ENCODE measurements at regions not wholly inside any gene's neighbourhood (a gene's known extent, or its start where the extent isn't known, plus 50 kb on each side); places are given as distances from the start of the nearest gene placed in this dataset.
"Not testable (repeated sequence)": the region's sequence is repeated elsewhere in the genome, so short reads cannot be mapped to it uniquely, and the experiment has no call there.

DNA sequence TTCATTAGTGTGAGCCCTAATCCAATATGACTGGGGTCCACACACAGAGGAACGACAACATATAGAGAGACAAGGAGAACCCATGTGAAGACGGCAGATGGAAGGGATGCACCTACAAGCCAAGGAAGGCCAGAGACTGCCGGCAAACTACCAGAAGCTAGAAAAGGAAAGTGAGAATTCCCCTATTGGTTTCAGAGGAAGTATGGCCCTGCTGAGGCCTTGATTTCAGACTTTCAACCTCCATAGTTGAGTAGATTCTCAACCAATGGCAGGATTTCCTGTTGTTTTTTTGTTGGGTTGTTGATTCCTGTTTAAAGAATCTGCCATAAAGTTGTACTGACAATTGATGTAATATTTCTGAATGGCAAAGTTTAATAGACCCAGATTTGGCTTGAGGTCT, 241.5 kb downstream of the SATB2 start:
- no peak for DNase-seq (ENCODE audit: low read depth, low spot score)

DNA sequence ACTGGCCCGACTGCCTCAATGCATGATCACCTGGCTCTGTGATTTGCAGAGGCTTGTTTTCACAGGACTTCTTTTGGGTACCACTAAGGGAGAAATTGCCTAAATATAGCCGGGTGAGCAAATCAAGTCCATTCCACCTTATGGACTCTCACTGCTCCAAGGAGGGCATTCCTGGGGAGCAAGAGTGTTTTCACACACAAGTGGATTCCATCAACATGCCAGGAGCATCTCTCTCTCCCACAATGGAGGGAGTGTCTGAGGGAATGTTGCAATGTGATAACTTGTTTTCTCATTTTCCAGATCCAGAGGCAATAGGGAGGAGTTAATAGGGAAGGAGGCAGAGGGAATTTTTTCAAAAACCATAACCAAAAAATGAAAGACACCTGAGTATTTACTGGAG, 250.7 kb downstream of the SATB2 start:
- DNase-seq (ENCODE audit: low read depth, low spot score) = no peak

DNA sequence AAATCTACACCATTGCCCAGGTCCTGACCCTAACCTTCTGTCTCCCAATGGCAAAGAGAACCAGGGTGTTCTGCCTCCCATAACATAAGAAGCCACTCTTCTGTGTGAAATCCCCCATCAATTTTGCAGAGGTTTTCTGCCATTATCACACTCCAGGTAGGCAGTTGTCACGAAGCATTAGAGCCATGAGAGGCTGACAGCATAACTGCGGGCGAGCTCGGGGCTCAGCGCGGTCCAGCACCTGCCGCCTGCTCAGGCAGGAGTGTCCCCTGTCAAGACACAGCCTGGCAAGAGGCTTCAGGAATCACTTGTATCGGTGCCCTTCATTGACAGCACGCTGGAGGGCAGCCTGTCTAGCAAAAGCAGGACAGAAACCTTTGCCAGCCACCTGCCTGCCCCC, 251.2 kb downstream of the SATB2 start:
- DNase-seq (ENCODE audit: low read depth, low spot score) = no peak

DNA sequence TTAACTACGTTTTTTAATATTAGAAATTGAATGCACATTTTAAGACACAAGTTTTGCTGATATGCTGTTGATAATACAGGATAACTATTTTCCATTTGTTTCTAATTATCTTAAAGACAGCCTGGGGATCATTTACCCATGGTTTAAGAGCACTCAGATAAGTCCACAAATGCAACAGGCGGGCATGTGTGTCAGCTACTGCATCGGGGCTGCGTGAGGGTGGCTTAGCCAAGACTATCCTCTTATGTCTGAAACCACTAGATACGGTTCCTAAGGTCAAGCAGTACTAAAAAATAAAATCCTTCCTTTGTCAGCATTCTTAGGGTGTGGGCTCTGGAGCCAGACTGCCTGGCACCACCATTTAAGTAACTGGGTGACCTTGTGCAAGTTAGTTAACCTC, 254.8 kb downstream of the SATB2 start:
- no peak for DNase-seq (ENCODE audit: low read depth, low spot score)

DNA sequence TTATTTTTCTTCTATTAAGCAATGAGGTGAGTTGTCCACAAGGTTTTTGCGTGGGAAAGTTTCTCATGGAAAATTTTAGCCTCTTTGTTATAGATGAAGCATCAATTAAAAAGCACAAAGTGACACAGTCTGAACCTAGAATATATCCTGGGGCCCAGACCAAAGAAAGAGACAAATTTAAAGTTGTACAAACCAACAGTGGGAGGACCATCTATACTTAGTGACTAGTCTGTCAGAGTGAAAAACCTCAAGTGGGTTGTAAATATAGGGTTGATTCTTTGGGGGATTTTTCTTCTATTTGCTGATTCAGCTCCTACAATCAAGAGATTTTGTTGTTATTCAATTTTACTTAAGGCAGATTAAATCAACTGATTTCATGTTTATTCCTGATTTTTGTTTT, 256.2 kb downstream of the SATB2 start:
- no peak for DNase-seq (ENCODE audit: low read depth, low spot score)

DNA sequence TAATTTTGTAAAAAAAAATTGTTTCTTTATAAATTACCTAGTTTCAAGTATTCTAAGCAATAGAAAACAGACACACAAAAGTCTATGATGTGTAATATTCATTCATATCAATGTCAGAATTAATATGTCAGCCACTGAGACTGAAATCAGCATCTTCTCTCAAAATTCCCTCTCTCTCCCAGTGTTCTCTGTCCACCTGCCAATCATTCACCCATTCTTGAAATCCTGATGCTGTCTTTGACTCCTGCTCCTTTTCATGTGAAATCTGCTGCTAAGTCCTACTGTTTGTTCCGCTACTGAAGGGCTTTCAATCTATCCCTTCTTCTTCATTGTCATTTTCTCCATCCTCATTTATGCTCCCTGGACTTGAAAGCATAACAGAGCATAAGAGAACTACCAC, 257.9 kb downstream of the SATB2 start:
- DNase-seq (ENCODE audit: low read depth, low spot score) = no peak

DNA sequence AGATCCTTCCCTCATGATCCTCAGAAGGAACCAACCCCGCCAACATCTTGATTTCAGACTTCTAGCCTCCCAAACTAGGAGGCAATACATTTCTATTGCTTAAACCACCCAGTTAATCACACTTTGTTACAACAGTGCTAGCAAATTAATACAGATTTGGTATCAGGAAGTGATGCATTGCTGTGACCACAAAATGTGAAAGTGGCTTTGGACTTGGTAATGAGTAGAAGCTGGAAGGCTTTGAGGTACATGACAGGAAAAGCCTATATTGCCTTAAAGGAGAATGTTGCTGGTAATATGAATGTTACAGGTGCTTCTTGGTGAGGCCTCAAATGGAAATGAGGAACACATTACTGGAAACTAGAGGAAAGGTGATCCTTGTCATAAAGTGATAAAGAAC, 260.3 kb downstream of the SATB2 start:
- no peak for DNase-seq (ENCODE audit: low read depth, low spot score)

DNA sequence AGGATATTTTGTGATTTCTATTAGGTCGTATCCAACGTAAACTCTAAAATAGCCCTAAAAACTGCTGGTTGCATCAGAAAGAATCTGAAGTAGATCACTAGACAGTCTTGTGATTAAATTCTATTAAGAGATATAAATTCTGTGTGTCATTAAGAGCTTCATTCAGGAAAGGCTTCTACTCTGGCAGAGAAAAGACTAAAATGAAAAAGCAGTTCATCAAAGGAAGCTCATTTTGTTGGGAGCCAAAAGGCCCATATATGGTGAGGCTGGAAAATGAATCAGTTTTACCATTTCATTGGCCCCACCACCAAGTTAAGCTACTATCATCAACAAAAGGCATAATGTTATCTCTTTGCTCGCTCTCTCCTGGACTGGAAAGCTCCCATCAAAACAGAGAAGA, 261.1 kb downstream of the SATB2 start:
- DNase-seq (ENCODE audit: low read depth, low spot score) = no peak

DNA sequence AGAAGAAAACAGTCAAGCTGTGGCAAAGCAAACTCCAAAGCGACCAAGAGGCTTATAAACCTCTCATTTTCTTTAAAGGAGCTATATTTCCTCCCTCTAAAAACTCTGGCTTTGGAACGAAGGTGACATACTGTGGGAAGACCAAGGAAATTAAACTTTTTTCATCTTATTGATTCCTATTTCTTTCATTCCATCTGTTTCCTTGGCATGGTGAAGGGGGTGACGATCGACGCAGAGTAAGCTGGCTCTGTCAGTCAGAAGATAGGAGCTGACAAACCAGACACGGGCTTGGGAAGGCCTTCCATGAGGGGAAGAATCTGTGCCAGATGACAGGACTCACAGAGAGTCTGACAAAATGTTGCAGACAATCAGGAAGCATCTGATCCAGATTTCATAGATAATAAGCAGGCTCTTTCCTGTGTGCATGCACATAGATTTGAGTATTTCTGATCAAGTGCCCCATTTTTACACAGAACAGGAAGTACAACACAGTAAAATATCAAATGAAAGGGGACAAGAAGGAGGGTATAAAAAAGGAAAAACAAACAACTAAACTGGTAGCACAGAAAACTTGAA, 261.7 kb downstream of the SATB2 start:
- DNase-seq (ENCODE audit: low read depth, low spot score) = no peak

DNA sequence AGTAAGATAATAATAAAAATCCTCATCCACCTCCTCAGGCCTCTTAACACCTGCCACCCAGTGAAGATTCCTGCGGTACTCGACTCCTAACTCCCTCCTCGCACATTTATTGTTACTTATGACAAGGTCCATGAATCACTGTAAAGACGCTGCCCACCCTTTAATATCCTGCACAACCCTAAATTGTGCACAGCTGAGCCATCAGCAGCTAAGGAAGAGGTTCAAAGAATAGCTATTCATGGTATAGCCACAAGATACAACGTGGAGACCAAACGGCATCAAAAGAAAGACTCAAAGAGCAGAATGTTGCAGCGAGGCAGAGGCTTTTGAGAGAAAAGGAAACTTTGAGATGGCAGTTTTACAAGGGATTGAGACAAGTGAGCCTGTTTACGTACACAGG, 266.3 kb downstream of the SATB2 start:
- no peak for DNase-seq (ENCODE audit: low read depth, low spot score)

DNA sequence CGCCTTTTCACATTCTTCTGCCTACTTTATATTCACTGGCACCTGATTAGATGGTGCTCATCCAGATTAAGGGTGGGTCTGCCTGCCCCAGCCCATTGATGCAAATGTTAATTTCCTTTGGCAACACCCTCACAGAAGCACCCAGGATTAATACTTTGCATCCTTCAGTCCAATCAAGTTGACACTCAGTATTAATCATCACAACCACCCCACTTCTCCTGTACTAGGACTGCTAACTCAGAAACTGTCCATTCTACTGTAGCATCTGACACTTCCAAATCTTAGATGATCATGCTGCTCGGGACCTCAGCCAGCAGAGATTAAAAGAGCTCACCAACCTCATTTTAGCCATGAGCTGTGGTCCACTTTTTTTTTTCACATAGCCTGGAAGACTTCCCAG, 268.5 kb downstream of the SATB2 start:
- DNase-seq (ENCODE audit: low read depth, low spot score) = no peak

DNA sequence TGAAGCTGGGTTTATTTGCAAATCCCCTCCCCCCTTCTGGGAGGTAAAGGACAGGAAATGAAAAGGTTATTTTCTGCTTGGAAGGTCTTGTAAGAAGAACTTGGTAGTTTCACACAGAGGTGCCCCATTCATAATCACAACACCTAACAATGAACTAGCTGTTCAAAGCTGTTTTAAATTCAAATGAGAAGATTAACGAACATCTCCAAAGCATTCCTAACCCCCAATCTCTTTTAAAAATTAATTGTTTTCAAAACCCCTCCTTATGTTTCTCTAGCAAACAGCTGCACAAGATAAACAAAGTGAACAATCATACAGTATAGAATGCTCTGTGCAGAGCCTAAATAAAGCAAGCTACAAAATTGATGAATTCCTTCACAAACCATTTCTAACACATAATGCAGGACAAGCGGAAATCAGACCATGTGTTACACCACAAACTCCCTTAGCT, 271.4 kb downstream of the SATB2 start:
- DNase-seq (ENCODE audit: low read depth, low spot score) = peak; percentile 57

DNA sequence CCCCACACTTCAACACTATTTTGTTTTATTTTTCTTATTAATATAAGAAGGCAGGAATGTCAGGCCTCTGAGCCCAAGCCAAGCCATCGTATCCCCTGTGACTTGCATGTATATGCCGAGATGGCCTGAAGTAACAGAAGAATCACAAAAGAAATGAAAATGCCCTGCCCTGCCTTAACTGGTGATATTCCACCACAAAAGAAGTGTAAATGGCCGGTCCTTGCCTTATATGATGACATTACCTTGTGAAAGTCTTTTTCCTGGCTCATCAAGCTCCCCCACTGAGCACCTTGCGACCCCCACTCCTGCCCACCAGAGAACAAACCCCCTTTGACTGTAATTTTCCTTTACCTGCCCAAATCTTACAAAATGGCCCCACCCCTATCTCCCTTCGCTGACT, 272.6 kb downstream of the SATB2 start:
- not testable (repeated sequence) for DNase-seq (ENCODE audit: low read depth, low spot score)

DNA sequence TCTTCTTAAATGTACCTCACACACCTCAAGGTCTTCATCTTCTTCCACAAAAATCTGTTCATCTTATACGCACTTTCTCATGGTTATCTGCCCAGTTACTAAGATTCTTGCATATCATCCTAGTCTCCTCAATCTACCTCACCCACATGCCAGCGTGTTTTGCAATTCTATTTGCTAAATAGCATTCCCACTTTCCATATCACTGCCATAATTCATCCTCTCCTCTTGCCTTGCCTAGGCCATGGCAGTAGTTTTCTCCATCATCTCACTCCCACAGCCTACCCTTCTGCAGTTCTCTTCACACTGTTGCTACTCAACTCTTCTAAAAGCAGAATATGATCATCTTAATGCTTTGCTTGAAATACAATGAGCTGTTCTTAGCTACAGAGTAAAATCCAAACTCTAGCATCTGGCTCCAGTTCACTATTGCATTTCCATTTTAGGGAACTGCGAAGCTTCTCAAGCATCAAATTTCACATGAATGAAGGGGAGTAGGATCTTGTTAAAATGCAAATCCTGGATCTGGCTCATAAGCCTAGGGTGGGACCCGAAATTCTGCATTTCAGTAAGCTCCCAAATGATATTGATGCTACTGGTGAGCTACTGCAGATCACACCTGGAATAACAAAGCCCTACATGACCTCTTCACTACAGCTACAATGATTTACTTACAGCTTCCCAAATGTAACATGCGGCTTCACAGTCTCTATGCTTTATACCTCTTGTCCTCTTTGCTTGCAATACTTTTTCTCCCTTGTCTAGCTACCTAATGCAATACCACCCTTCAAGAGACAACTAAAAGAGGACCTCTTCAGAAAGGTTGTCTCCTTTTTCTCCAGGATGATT, 293.9 kb downstream of the SATB2 start:
- no peak for DNase-seq (ENCODE audit: low read depth, low spot score)

DNA sequence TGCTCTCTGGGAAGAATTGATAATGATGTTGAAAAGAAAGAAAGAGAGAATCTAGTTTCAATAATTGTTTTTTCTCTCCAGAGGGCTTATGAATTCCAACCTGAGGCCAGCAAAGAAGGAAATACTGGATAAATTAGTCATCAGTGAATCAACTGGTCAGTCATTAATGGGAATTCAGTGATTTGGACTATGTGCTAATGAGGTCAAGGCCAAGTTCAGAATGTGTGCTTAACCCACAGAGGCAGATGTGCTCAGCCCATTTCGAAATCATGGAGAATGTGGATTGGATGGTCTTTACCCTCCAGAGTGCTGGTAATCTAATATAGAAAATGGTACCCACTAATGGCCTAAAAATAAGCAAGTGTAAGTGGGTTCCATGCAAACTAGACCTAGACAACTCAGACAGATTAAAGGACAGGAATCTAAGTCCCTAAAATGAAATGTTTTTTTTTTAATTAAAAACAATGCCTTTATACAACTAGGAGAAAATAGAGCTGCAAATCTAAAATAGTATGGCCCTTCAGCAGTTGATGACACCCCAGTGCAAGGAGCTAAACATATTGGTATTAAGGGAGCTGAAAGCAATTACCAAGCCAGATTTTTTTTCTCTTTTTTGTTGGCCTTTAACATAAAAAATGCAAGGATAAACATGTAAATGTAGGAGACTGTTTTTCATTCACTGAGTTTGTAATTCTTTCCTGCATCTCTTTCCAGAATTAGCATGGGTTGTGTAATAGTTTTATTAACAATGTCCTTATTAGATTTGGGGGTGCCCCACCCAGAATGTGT, 296.9 kb downstream of the SATB2 start:
- DNase-seq (ENCODE audit: low read depth, low spot score) = no peak

DNA sequence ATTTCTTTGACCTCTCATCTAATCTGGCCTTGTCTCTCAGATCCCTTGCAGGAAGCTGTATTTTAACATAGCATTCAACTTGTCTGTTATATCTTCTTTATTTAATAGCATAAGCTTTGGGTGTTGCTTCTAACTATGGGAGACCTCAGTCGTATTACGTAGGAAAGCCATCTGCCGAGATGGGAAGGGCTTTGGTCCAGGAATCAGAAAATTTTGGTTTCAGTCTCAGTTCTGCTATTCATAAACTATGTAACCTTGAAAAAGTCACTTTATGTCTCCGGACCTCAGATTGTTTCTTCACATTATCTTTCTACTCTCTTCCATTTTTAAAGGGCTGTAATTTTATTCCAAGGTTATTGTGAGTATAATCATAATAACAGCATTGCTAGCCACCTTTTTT, 297.7 kb downstream of the SATB2 start:
- DNase-seq (ENCODE audit: low read depth, low spot score) = no peak

DNA sequence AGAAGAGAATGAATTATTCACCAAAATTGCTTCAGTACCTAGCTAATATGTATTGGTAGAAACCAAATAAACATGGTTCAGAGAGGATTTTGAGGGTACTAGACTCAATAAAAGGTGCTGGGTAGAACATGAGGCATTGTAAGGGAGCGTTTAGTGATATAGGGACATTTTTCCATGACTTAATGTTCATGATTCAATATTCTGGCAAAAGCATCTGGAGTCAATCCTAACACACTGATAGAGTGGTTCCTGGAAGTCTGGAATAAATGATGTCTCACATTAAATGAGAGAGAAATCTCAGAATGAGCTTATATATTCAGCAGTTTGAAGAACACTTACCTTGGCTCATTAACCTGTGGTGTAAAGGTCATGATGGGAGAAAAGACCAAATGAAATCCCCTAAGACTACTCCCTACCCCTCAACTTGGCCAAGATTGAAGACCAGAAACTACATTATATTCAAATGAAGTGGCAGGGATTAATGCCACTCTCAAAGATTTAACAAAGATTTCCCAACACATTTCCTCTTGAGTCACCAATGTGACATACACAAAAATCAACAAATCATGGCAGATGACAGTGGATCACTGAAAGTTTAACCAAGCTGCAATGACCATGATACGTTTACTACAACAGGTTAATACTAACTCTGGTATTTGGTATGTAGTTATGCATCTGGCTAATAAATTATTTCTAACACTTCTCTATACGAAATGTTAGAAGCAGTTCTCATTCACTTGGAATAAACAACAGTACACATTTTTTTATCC, 309.5 kb downstream of the SATB2 start:
- no peak for DNase-seq (ENCODE audit: low read depth, low spot score)

DNA sequence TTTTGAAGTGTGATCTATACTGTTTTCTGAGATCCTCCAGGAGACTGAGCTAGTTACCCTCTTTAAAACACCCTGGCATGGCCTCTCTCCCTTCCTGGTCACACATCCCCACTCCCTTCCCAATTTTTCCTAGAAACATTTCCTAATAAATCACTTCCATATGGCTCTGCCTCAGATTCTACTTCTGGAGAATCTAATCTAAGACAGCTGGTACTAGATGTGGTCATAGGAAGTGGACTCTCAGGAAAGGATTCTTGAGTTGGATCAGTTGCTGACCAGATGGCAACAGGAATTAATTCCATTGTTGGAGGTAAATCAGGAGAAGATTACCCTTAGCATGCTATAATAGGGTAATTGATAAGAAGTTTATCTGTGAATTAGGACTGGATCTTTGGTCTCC, 310.5 kb downstream of the SATB2 start:
- DNase-seq (ENCODE audit: low read depth, low spot score) = no peak

DNA sequence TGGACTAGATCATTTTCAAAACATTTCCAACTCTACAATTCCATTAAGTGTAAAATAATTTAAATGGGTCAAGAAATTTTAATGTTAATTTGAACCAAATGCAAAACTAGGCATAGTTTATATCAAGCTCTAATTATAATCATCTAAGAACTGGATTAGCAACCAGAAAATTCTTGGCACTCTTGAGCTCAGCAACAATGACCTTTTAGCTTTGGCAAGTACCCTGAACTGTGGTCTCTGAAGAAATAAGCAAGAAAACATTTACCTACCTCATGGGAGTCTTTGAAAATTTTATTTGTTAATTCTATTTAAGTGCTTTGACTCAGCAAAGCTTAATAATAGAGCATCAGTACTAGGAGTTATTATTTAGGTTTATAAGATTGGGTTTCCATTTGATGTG, 313.2 kb downstream of the SATB2 start:
- no peak for DNase-seq (ENCODE audit: low read depth, low spot score)

DNA sequence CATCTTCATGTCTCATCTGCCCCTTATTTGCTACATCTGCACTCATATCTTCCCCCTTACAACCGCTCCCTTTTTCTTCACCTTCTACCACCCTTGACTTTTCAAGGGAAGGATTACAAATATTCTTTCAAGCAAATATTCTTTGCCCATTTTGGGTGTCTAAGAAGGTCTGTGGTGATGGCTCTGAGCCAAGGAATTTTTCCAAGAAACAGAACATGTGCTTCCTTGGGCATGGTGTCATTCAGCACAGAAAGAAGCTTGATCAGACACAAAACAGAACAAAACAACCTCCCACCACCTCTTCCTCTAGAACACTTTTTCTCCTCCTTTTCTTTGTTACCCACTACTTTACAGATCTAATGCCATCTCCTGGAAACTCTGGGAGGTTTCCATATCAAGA, 313.7 kb downstream of the SATB2 start:
- no peak for DNase-seq (ENCODE audit: low read depth, low spot score)

DNA sequence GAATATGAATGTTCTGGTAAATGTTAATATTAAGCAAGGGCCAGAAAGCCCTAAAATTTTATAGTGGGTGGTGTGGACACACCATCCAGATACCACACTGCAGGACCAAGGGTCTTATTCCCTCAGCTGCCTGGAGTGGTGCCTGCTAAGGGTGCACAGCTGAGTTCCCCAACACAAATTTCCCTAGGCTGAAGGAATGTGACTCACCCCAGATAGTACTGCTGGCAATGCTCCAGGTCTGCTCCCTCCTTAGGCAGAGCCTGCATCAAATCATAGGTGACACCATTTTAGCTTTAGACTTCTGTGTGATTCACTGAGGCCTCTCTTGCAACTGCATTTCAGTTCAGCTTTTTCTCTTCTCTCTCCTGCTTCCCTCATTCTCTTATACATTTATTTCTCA, 321.1 kb downstream of the SATB2 start:
- DNase-seq (ENCODE audit: low read depth, low spot score) = no peak

DNA sequence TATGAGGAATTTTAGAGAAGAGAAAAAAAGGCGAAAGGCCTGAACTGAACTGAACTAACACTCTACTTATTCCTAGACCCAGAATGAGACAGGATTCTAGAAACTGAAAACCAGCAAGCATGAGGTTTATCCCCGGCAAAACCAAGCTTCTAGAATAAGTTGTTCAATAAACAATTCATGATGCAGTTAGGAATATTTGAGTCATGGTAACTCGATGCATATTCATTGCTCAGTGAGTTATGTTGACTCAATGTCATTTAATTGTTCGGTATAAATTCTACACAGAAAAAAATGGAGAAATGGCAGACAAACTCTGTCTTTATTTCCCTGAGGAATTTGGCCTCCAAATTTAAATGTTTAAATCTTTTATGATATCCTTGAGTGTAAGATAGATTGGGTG, 321.5 kb downstream of the SATB2 start:
- DNase-seq (ENCODE audit: low read depth, low spot score) = no peak

Data from iPS DF 19.7 (cell line).